ENCODE measurements at regions not wholly inside any gene's neighbourhood (a gene's known extent, or its start where the extent isn't known, plus 50 kb on each side); places are given as distances from the start of the nearest gene placed in this dataset.

- TF ChIP-seq CTCF (IDR thresholded peaks at IDR 0.05) = no peak
- H3K4me1 ChIP-seq (ENCODE audit: insufficient read depth, low read length) = no peaks in the 10 kb centered on the region
- Mint-ChIP-seq H3K36me3 (ENCODE audit: low read depth) (no peaks in the 10 kb centered on the region), H3K27me3 (no peaks in the 10 kb centered on the region), H3K9me3 (peaks cover 2% of the 10 kb centered on the region), H3K4me1 (ENCODE audit: low read depth) (no peaks in the 10 kb centered on the region), H3K4me3 (no peak overlapping the region), H3K27ac (no peak overlapping the region)
- CTCF ChIA-PET = no interaction called here
- no peak for ATAC-seq (ENCODE audit: poor library complexity)
- intact Hi-C loops (cut with DNase I, micrococcal nuclease) = no loop called here
- no peaks in the 10 kb centered on the region for H3K27me3 ChIP-seq (ENCODE audit: control insufficient read depth in 1 of 2, insufficient read depth in 2 of 2, low read length in 2 of 2)
- no peaks in the 10 kb centered on the region for H3K9me3 ChIP-seq (ENCODE audit: control insufficient read depth in 1 of 2, insufficient read depth in 1 of 2, low read length in 2 of 2)
- POLR2A ChIA-PET = no interaction called here
- no peak overlapping the region for H3K4me3 ChIP-seq (ENCODE audit: low read length)
- no peaks in the 10 kb centered on the region for H3K36me3 ChIP-seq (ENCODE audit: insufficient read depth, low read length)
- H3K27ac ChIP-seq (ENCODE audit: low read depth in 1 of 2, low read length in 2 of 2) = no peak overlapping the region
- DNase-seq = no peak
Observed at GRCh38 chr16:51916814-51917213, 630.1 kb downstream of the TOX3 start.

- ChIA-PET POLR2A (no interaction called here), CTCF (no interaction called here)
- no peaks in the 10 kb centered on the region for H3K36me3 Mint-ChIP-seq (ENCODE audit: low read depth)
- TF ChIP-seq CTCF (IDR thresholded peaks at IDR 0.05) = no peak
- no peak overlapping the region for H3K4me3 ChIP-seq (ENCODE audit: low read length)
- no peaks in the 10 kb centered on the region for H3K9me3 ChIP-seq (ENCODE audit: control insufficient read depth in 1 of 2, insufficient read depth in 1 of 2, low read length in 2 of 2)
- H3K9me3 Mint-ChIP-seq = peaks cover 2% of the 10 kb centered on the region
- no peak overlapping the region for H3K27ac Mint-ChIP-seq
- ATAC-seq (ENCODE audit: poor library complexity) (no peak), DNase-seq (no peak)
- H3K27ac ChIP-seq (ENCODE audit: low read depth in 1 of 2, low read length in 2 of 2) = no peak overlapping the region
- H3K27me3 Mint-ChIP-seq = no peaks in the 10 kb centered on the region
- no peaks in the 10 kb centered on the region for H3K4me1 Mint-ChIP-seq (ENCODE audit: low read depth)
- H3K27me3 ChIP-seq (ENCODE audit: control insufficient read depth in 1 of 2, insufficient read depth in 2 of 2, low read length in 2 of 2) = no peaks in the 10 kb centered on the region
- H3K4me3 Mint-ChIP-seq = no peak overlapping the region
- intact Hi-C loops (cut with DNase I, micrococcal nuclease) = no loop called here
- no peaks in the 10 kb centered on the region for H3K36me3 ChIP-seq (ENCODE audit: insufficient read depth, low read length)
- H3K4me1 ChIP-seq (ENCODE audit: insufficient read depth, low read length) = no peaks in the 10 kb centered on the region
Observed at GRCh38 chr16:51916231-51916630, 630.7 kb downstream of the TOX3 start.

- no peaks in the 10 kb centered on the region for H3K4me1 Mint-ChIP-seq (ENCODE audit: low read depth)
- ChIA-PET POLR2A (no interaction called here), CTCF (no interaction called here)
- peaks cover 7% of the 10 kb centered on the region for H3K9me3 Mint-ChIP-seq
- intact Hi-C loops (cut with DNase I, micrococcal nuclease) = no loop called here
- Histone ChIP-seq H3K27me3 (ENCODE audit: control insufficient read depth in 1 of 2, insufficient read depth in 2 of 2, low read length in 2 of 2) (no peaks in the 10 kb centered on the region), H3K9me3 (ENCODE audit: control insufficient read depth in 1 of 2, insufficient read depth in 1 of 2, low read length in 2 of 2) (no peaks in the 10 kb centered on the region), H3K27ac (ENCODE audit: low read depth in 1 of 2, low read length in 2 of 2) (no peak overlapping the region), H3K4me1 (ENCODE audit: insufficient read depth, low read length) (no peaks in the 10 kb centered on the region), H3K36me3 (ENCODE audit: insufficient read depth, low read length) (no peaks in the 10 kb centered on the region), H3K4me3 (ENCODE audit: low read length) (no peak overlapping the region)
- no peak for ATAC-seq (ENCODE audit: poor library complexity)
- no peak for DNase-seq
- H3K4me3 Mint-ChIP-seq = no peak overlapping the region
- H3K27ac Mint-ChIP-seq = no peak overlapping the region
- no peaks in the 10 kb centered on the region for H3K36me3 Mint-ChIP-seq (ENCODE audit: low read depth)
- no peaks in the 10 kb centered on the region for H3K27me3 Mint-ChIP-seq
- no peak for TF ChIP-seq CTCF (IDR thresholded peaks at IDR 0.05)
Observed at GRCh38 chr16:51907680-51908079, 639.3 kb downstream of the TOX3 start.
